NCI-H128 (cell line): ENCODE measurements at regions not wholly inside any gene's neighbourhood (a gene's known extent, or its start where the extent isn't known, plus 50 kb on each side); places are given as distances from the start of the nearest gene placed in this dataset.

Experiments used
- DNase-seq: peaks from one replicate; lab custom pipeline; 2025; ENCODE audit not compliant: unreplicated experiment; lab: John Stamatoyannopoulos, UW

- no peak for DNase-seq
Observed at GRCh38 chr3:151935446-151935845, 62.0 kb downstream of the SUCNR1 start.

- no peak for DNase-seq
Observed at GRCh38 chr3:151940481-151940880, 67.0 kb downstream of the SUCNR1 start.

DNA sequence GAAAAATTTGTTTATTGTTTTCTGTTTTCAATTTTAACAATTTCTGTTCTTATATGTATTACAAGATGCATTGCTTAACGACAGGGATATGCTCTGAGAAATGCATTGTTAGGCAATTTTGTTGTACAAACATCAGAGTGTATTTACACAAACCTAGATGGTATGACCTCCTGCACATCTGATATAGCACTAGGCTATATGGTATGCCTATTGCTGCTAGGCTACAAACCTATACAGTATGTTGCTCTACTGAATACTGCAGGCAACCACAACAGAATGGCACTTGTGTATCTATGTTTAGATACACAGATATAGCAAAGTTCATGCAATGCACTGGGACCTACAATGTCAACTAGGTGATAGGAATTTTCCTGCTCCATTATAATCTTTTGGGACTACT is 70.1 kb downstream of the SUCNR1 start:
- DNase-seq, result no peak

DNA sequence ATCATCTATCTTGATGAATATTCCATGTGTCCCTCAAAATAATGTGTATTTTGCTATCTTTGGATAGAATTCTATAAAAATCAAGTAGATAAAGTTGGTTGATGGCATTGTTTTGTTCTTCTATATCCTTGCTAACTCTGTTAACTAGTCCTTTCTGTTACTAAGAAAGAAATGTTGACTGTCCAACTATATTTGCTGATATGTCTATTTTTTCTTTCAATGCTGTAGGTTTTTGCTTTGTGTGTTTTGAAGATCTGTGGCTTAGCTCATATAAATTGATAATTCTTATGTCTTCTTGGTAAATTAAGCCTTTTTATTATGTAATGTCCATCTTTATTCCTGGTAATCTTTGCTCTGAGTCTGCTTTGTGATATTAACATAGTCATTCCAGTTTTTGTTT is 70.9 kb downstream of the SUCNR1 start:
- DNase-seq, result no peak

DNA sequence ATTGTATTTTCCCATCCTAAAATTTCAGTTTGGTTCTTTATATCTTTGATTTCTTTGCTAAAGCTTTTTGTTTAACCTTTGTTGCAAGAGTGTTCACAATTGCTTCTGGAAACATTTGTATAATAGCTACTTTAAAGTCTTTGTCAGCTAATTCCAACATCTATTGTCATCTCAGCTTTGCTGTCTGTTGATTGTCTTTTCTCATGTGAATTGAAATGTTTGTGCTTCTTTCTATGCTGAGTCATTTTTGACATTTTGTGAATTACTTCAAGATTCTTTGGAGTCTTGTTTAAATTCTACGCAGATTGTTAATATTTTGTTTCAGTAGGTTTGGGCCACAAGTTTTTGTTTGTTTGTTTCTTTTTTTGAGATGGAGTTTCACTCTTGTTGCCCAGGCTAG is 73.2 kb downstream of the SUCNR1 start:
- DNase-seq, result no peak

DNA sequence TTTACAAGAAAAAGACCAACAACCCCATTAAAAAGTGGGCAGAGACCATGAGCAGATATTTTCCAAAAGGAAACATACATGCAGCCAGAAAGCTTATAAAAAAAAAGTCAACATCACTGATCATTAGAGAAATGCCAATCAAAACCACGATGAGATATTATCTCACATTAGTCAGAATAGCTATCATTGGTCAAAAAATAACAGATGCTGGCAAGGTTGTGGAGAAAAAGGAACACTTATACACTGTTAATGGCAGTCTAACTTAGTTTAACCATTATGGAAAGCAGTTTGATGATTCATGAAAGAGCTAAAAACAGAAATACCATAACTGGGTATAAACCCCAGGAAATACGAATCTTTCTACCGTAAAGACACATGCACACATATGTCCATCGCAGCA is 76.3 kb downstream of the SUCNR1 start:
- DNase-seq, result no peak

GRCh38 chr3:151955356-151955755 is 81.9 kb downstream of the SUCNR1 start:
- no peak for DNase-seq

GRCh38 chr3:151960961-151961580 is 87.6 kb downstream of the SUCNR1 start:
- DNase-seq, result no peak

- no peak for DNase-seq
Observed at GRCh38 chr3:151962352-151962751, 88.9 kb downstream of the SUCNR1 start.

- DNase-seq, result no peak
Observed at GRCh38 chr3:151962912-151963311, 89.5 kb downstream of the SUCNR1 start.

DNA sequence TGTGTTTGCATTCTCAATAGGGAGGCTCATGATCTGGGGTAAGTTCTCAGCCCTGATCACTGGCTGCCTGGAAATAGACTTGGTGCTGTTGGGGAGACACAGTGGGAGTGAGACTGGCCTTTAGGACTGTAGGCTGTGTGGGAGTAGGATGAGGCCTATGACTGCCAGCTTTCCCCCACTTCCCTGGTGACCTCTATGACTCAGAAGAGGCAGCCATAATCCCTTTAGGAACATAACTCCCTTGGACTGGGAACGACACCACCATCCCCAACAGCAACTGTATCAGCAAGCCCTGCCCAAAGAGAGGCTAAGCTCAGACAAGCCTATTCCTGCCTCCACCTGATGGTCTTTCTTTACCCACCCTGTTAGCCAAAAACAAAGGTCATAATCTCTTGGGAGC is 91.3 kb downstream of the SUCNR1 start:
- DNase-seq, result no peak

DNA sequence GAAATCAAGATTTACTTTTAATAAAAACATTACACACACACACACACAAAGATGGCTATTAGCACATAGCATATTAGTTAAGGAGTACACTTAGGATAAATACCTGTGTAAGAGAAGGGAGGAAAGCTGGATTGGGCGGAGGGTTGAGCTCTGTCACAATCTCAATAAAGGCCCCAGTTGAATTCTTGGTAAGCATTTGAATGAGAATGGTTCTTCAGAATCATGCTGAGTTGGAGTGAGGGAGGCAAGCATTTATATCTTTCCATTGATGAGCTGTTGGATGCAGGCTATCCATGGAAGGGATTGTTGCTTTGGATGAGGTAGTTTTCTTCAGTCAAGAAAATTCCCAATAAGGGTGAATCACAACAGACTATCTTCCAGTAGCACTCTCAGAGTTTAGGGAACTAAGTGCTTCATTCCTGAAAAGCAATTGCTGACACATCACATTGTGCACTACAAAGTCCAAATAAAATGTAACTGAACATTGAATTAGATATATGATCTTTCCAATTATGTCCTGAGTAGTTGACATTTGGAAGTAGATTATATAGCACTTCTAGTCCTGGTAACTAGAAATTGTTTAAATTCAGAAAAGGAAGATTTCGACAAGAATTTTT is 95.7 kb downstream of the SUCNR1 start:
- no peak for DNase-seq

DNA sequence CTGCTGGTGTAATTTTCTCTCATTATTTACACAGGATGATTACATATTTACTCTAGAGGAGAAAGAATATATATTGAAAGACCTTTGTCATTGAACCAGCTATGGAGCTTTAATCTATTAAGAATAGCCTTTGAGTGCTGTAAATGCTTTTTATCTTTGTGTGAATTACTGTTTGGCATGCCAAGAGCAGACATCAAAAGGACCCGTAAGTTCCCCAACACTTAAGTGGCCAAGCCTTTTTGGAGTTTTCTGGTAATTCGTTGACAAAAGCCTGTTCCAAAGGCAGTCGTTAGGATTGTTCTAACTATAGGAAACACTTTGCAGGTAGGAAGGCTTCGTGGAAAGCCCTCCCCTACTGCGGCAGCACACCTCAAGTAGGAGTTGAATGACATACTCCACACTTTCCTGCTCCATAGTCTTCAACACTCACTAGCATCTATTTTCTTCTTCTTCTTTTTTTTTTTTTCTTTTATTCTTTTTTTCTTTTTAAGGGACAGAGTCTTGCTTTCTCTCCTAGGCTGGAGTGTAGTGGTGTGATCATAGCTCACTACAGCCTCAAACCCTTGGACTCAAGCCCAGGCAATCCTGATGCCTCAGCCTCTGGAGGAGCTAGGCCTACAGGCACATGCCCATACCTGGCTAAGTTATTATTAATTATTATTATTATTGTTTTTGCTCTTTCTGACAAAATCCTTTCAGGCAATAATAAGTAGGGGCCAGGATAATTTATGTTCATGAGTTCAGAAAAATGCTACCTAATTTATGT is 98.6 kb downstream of the SUCNR1 start:
- DNase-seq, result peak; percentile 24

- DNase-seq, result no peak
Observed at GRCh38 chr3:151974067-151974466, 100.6 kb downstream of the SUCNR1 start.

- DNase-seq, result no peak
Observed at GRCh38 chr3:151976211-151977050, 103.0 kb downstream of the SUCNR1 start.

- DNase-seq, result no peak
Observed at GRCh38 chr3:151979906-151980305, 106.5 kb downstream of the SUCNR1 start.

- DNase-seq, result no peak
Observed at GRCh38 chr3:151983538-151983937, 110.1 kb downstream of the SUCNR1 start.

- DNase-seq, result no peak
Observed at GRCh38 chr3:151985787-151986430, 112.5 kb downstream of the SUCNR1 start.

DNA sequence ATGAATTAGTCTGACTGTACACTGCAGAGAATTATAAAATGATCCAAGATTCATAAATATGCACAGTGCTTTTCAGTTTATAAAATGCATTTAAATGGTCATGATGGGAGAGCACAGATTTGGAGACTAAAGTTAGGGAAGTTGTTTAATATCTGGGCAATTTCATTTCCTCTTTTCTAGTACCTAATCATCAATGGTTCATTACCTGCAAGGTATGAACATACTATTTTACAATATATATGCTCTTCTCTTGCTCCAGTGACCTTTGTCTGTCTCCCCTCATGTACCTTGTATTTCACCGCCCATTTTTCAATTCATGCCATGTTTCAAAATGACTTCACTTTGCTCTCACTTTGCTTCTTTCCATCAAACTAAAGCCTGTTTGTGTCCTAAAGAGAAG is 114.5 kb downstream of the SUCNR1 start:
- DNase-seq, result no peak

GRCh38 chr3:151989621-151990020 is 116.2 kb downstream of the SUCNR1 start:
- no peak for DNase-seq
